GM23338 (cell line): ENCODE measurements at regions not wholly inside any gene's neighbourhood (a gene's known extent, or its start where the extent isn't known, plus 50 kb on each side); places are given as distances from the start of the nearest gene placed in this dataset.

Experiments
- ATAC-seq: fragments of 200-7000 bp; cut with Tn5 transposase; 3 replicates; pipeline ENCODE4 v1.9.1; 2020
- DNase-seq: peaks from one replicate; pipeline ENCODE4 v3.0.0-alpha.2; 2015; ENCODE audit warnings: low spot score
- H2AFZ ChIP-seq: fragments of 200-600 bp; sonication (generic); 2 replicates; pipeline ENCODE4 v1.8.0; 2016; ENCODE audit warnings: antibody characterized with exemption, mild to moderate bottlenecking, moderate library complexity
- H3F3A ChIP-seq: fragments of 200-600 bp; sonication (generic); replicated peaks from 2 replicates; pipeline ENCODE4 v1.8.0; 2017; ENCODE audit warnings: antibody characterized with exemption, mixed run types, low read depth
- H3K27ac ChIP-seq: fragments of 200-600 bp; sonication (generic); 2 replicates; pipeline ENCODE4 v1.6.1; 2016; ENCODE audit warnings: low read depth
- H3K27me3 ChIP-seq: fragments of 200-600 bp; sonication (generic); 2 replicates; pipeline ENCODE4 v1.8.0; 2016; ENCODE audit warnings: mild to moderate bottlenecking, mixed run types, moderate library complexity; ENCODE audit not compliant: insufficient read depth
- H3K36me3 ChIP-seq: fragments of 200-600 bp; sonication (generic); 2 replicates; pipeline ENCODE4 v1.8.0; 2016; ENCODE audit warnings: mild to moderate bottlenecking; ENCODE audit not compliant: insufficient read depth
- H3K4me1 ChIP-seq: fragments of 200-600 bp; sonication (generic); 2 replicates; pipeline ENCODE4 v1.8.0; 2016; ENCODE audit warnings: mild to moderate bottlenecking, moderate library complexity; ENCODE audit not compliant: insufficient read depth
- H3K4me2 ChIP-seq: fragments of 200-600 bp; sonication (generic); 2 replicates; pipeline ENCODE4 v1.7.1; 2017; ENCODE audit warnings: mixed run types
- H3K4me3 ChIP-seq: fragments of 200-600 bp; sonication (generic); 2 replicates; pipeline ENCODE4 v1.6.1; 2016; ENCODE audit warnings: mixed run types
- H3K79me2 ChIP-seq: fragments of 200-600 bp; sonication (generic); replicated peaks from 2 replicates; pipeline ENCODE4 v1.8.0; 2017; ENCODE audit warnings: mild to moderate bottlenecking; ENCODE audit not compliant: insufficient read depth
- H3K9me2 ChIP-seq: fragments of 200-600 bp; sonication (generic); 2 replicates; pipeline ENCODE4 v1.8.0; 2017; ENCODE audit not compliant: insufficient read depth
- H4K20me1 ChIP-seq: fragments of 200-600 bp; sonication (generic); replicated peaks from 2 replicates; pipeline ENCODE4 v1.8.0; 2017; ENCODE audit warnings: mild to moderate bottlenecking; ENCODE audit not compliant: insufficient read depth
- H3K27ac Mint-ChIP-seq: 2 replicates; pipeline ENCODE4 v1.8.0; 2020; ENCODE audit warnings: inconsistent platforms, mild to moderate bottlenecking, moderate library complexity, mixed read lengths
- H3K27me3 Mint-ChIP-seq: 3 replicates; pipeline ENCODE4 v1.8.0; 2022; ENCODE audit warnings: low read depth, mild to moderate bottlenecking, moderate library complexity, mixed read lengths, inconsistent platforms; ENCODE audit not compliant: insufficient read depth, poor library complexity
- H3K36me3 Mint-ChIP-seq: 3 replicates; pipeline ENCODE4 v1.8.0; 2021; ENCODE audit warnings: low read depth, mild to moderate bottlenecking, inconsistent platforms, moderate library complexity, mixed read lengths
- H3K4me1 Mint-ChIP-seq: 3 replicates; pipeline ENCODE4 v1.8.0; 2020; ENCODE audit warnings: mild to moderate bottlenecking, inconsistent platforms, mixed read lengths
- H3K4me3 Mint-ChIP-seq: 3 replicates; pipeline ENCODE4 v1.8.0; 2021; ENCODE audit warnings: moderate library complexity, mild to moderate bottlenecking, inconsistent platforms, mixed read lengths
- H3K9me3 Mint-ChIP-seq: 3 replicates; pipeline ENCODE4 v1.8.0; 2020; ENCODE audit warnings: moderate library complexity, mild to moderate bottlenecking, inconsistent platforms, mixed read lengths
- CREB1 ChIP-seq: fragments of 250-450 bp; sonication (Bioruptor Pico); IDR thresholded peaks from 2 replicates; pipeline ENCODE4 v1.5.0; 2020; ENCODE audit warnings: low read depth, mild to moderate bottlenecking, moderate library complexity
- CTCF ChIP-seq, 2 experiments: fragments of 200-600 bp in 1 of 2; sonication (generic) in 1 of 2; conservative IDR thresholded peaks; 2 replicates each; pipeline versions ENCODE4 v1.5.1 to v1.6.1; 2016 to 2017; ENCODE audit warnings: antibody characterized with exemption in 2 of 2, low read depth in 2 of 2, mild to moderate bottlenecking in 2 of 2, moderate library complexity in 1 of 2
- ETS1 ChIP-seq: IDR thresholded peaks from 2 replicates; pipeline ENCODE4 v1.6.1; 2016; ENCODE audit warnings: antibody characterized with exemption
- EZH2phosphoT487 ChIP-seq: fragments of 200-600 bp; sonication (generic); IDR thresholded peaks from one replicate; pipeline ENCODE4 v1.8.1; 2018; ENCODE audit warnings: antibody characterized with exemption; ENCODE audit not compliant: unreplicated experiment
- JUNB ChIP-seq: IDR thresholded peaks from one replicate; pipeline ENCODE4 v1.6.1; 2016; ENCODE audit warnings: antibody characterized with exemption; ENCODE audit not compliant: unreplicated experiment
- POLR2AphosphoS5 ChIP-seq: IDR thresholded peaks from 2 replicates; pipeline ENCODE4 v1.6.1; 2016; ENCODE audit warnings: antibody characterized with exemption, low read depth
- STAT1 ChIP-seq: IDR thresholded peaks from one replicate; pipeline ENCODE4 v1.6.1; 2016; ENCODE audit warnings: antibody characterized with exemption; ENCODE audit not compliant: unreplicated experiment
- ZNF462 ChIP-seq: fragments of 250-450 bp; sonication (Bioruptor Pico); IDR thresholded peaks from 2 replicates; pipeline ENCODE4 v1.5.0; 2020; ENCODE audit warnings: mild to moderate bottlenecking, moderate library complexity

GRCh38 chr9:84590706-84591105 is 78.8 kb upstream of the NTRK2 start:
- H3K27me3 ChIP-seq, result no peaks in the 10 kb centered on the region
- DNase-seq (no peak), ATAC-seq (no peak)
- Mint-ChIP-seq H3K27me3 (peaks cover 3% of the 10 kb centered on the region), H3K4me3 (no peak overlapping the region), H3K36me3 (no peaks in the 10 kb centered on the region; the same call in 2 of the 3 replicates), H3K27ac (no peak overlapping the region), H3K4me1 (no peaks in the 10 kb centered on the region; the same call in 2 of the 3 replicates), H3K9me3 (no peaks in the 10 kb centered on the region)
- no peak overlapping the region for H3K4me2 ChIP-seq
- no peak overlapping the region for H2AFZ ChIP-seq
- no peaks in the 10 kb centered on the region for H3K4me1 ChIP-seq
- H3K27ac ChIP-seq, result no peak overlapping the region
- peaks cover 31% of the 10 kb centered on the region for H3K9me2 ChIP-seq
- no peaks in the 10 kb centered on the region for H3F3A ChIP-seq
- H4K20me1 ChIP-seq, result no peaks in the 10 kb centered on the region
- H3K79me2 ChIP-seq, result no peaks in the 10 kb centered on the region
- TF ChIP-seq EZH2phosphoT487 (no peak), CTCF (conservative IDR thresholded peaks at IDR 0.05; ENCODE audit: low read depth in 2 of 2) (no peak), POLR2AphosphoS5 (no peak), ZNF462 (CRISPR knock-in tag) (no peak), STAT1 (no peak), CREB1 (CRISPR knock-in tag) (no peak), JUNB (no peak), ETS1 (no peak)
- no peaks in the 10 kb centered on the region for H3K36me3 ChIP-seq
- H3K4me3 ChIP-seq, result no peak overlapping the region
